ENCODE measurements at regions not wholly inside any gene's neighbourhood (a gene's known extent, or its start where the extent isn't known, plus 50 kb on each side); places are given as distances from the start of the nearest gene placed in this dataset.

DNA sequence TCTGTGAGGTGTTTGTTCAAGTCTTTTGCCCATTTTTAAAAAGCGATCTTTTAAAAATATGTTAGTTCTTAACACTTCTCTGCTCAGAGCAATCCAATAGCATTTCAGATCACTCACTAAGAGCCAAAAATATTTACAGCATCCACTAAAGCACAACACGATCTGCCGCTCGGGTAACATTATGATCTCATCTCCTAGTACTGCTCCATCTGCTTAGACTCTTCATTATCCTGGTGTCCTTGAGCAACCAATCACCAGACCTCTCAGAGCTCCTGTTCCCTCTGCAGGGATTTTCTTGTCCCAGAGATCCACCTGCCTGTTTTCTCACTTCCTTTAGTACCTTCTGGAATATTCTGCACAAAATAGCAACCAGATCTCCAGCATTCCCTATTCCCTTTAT is 235.3 kb upstream of the ESRRG start:
- TF ChIP-seq CTCF (conservative IDR thresholded peaks at IDR 0.05; ENCODE audit: low read length), result no peak
- TF ChIP-seq EZH2phosphoT487 (IDR thresholded peaks at IDR 0.05; ENCODE audit: borderline replicate concordance, low read depth, low read length), result no peak

Data from OCI-LY7 (cell line).